22Rv1 (cell line): ENCODE measurements at regions not wholly inside any gene's neighbourhood (a gene's known extent, or its start where the extent isn't known, plus 50 kb on each side); places are given as distances from the start of the nearest gene placed in this dataset.

Experiments used
- H3K27ac ChIP-seq: fragments of 450-650 bp; 2 replicates; pipeline ENCODE4 v1.5.1; 2017
- CTCF ChIP-seq: fragments of 450-650 bp; IDR thresholded peaks from 2 replicates; pipeline ENCODE4 v1.5.1; 2017; ENCODE audit warnings: mild to moderate bottlenecking
- ZFX ChIP-seq: fragments of 450-650 bp; IDR thresholded peaks from 2 replicates; pipeline ENCODE4 v1.6.1; 2017; ENCODE audit warnings: antibody characterized with exemption, borderline replicate concordance

GRCh38 chr6:15907914-15908518 is 220.9 kb upstream of the MYLIP start:
- 0 out of 2 replicates have a peak overlapping the region, but pooled peaks have one; percentile 14 for H3K27ac ChIP-seq

DNA sequence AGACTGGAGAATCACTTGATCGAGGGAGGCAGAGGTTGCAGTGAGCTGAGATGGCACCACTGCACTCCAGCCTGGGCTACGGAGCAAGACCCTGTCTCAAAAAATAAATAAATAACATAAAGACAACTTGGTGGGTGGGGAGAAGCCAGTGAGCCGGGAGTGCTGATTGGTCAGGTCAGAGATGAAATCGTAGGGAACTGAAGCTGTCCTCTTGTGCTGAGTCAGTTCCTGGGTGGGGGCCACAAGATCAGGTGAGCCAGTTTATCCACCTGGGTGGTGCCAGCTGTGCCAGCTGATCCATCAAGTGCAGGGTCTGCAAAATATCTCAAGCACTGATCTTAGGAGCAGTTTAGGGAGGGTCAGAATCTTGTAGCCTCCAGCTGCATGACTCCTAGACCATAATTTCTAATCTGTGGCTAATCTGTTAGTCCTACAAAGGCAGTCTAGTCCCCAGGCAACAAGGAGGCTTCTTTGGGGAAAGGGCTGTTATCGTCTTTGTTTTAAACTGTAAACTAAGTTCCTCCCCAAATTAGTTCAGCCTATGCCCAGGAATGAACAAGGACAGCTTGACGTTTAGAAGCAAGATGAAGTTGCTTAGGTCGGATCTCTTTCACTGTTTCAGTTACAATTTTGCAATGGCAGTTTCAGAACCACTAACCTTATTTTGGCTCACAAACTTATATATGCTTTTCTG is 221.5 kb upstream of the MYLIP start:
- 0 out of 2 replicates have a peak overlapping the region, but pooled peaks have one; percentile 14 for H3K27ac ChIP-seq

More at GRCh38 chr6:15907914-15908518, 220.9 kb upstream of the MYLIP start:
- TF ChIP-seq ZFX (no peak), CTCF (no peak)

- H3K27ac ChIP-seq, result no peak overlapping the region
These were observed 222.4 kb upstream of the MYLIP start for GRCh38 chr6:15906420-15907016.

DNA sequence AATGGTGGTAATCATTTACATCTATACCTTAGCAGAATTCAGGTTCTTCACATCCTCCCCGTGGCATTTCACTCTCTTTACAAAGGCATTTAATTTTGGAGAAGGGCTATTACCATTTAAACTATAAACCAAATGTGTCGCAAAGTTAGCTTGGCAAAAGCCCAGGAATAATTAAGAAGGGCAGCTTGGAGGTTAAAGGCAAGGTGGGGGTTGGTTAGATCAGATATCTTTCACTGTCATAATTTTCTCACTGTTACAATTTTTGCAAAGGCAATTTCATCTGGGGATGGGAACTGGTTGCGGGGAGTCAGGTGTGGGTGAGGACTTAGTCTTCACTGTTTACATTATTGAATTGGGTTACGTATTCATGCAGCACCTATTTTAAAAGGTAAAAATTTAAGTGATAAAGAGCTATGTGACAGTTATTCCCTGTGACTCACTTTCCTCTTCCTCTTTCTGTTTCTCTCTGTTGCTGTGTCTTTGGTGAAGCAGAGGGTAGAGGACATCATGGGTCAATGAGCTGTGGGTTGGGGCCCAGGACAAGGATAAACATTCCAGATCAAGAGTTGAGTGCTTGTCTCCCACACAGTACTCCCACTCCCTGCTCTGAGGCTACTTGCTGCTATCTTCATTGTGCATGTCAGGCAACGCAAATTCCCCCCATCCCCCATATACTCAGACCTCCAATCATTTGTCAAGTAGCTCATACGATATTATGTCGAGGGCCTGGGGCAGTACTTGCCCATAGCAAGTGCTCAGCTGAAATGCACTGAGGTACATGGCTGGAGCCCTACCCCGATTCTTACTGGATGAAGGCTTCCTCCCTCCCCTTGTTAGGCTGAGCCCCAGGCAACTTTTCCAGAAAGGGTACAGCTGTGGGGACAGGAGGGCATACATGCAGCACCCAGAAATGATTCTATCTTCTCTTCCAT is 223.1 kb upstream of the MYLIP start:
- no peak overlapping the region for H3K27ac ChIP-seq
- TF ChIP-seq ZFX (no peak), CTCF (no peak)

More at GRCh38 chr6:15906420-15907016, 222.4 kb upstream of the MYLIP start:
- TF ChIP-seq ZFX (no peak), CTCF (no peak)

- TF ChIP-seq ZFX, result no peak
- TF ChIP-seq CTCF, result no peak
- H3K27ac ChIP-seq, result no peak overlapping the region
These were observed 224.1 kb upstream of the MYLIP start for GRCh38 chr6:15904651-15905376.

GRCh38 chr6:15901141-15902115 is 227.5 kb upstream of the MYLIP start:
- no peak overlapping the region for H3K27ac ChIP-seq
- no peak for TF ChIP-seq ZFX
- no peak for TF ChIP-seq CTCF
